AG04450 (cell line): ENCODE measurements at regions not wholly inside any gene's neighbourhood (a gene's known extent, or its start where the extent isn't known, plus 50 kb on each side); places are given as distances from the start of the nearest gene placed in this dataset.

ENCODE experiments used
- CTCF ChIA-PET: fragments of 300-600, 350-600 bp; formaldehyde crosslinking; extraction: SDS; loops from one replicate; lab custom pipeline; 2022; ENCODE audit warnings: antibody characterized with exemption, inconsistent platforms; lab: Charles Lee
- POLR2A ChIA-PET: fragments of 350-600 bp; formaldehyde crosslinking; extraction: SDS; loops from one replicate; lab custom pipeline; 2021; ENCODE audit warnings: antibody characterized with exemption, inconsistent platforms; lab: Yijun Ruan, JAX
- DNase-seq: peaks from one replicate; pipeline ENCODE4 v3.0.0-alpha.2; 2011; ENCODE audit warnings: low read depth, low spot score
- H3K27ac ChIP-seq: one replicate; pipeline ENCODE4 v1.5.1; 2012; ENCODE audit warnings: low read depth, low read length, control low read depth
- H3K27me3 ChIP-seq: one replicate; pipeline ENCODE4 v1.6.0; 2012; ENCODE audit warnings: low read length; ENCODE audit not compliant: control insufficient read depth, insufficient read depth
- H3K4me3 ChIP-seq: 2 replicates; pipeline ENCODE4 v1.5.1; 2011; ENCODE audit warnings: mild to moderate bottlenecking, low read depth, low read length, control low read depth
- H3K9me3 ChIP-seq: 2 replicates; pipeline ENCODE4 v1.5.1; 2012; ENCODE audit warnings: low read length; ENCODE audit not compliant: control insufficient read depth, insufficient read depth
- CTCF ChIP-seq: IDR thresholded peaks from 2 replicates; pipeline ENCODE4 v1.5.1; 2011; ENCODE audit warnings: low read depth, low read length, control low read depth, inconsistent platforms

- no peaks in the 10 kb centered on the region for H3K27me3 ChIP-seq
- DNase-seq = peak; percentile 1
- H3K9me3 ChIP-seq = no peaks in the 10 kb centered on the region
- H3K27ac ChIP-seq = no peak overlapping the region
- TF ChIP-seq CTCF = no peak
- H3K4me3 ChIP-seq = no peak overlapping the region
- POLR2A ChIA-PET = no interaction called here
- CTCF ChIA-PET = no interaction called here
Measured at GRCh38 chr5:110335361-110336066, 391.0 kb downstream of the TMEM232 start.

- POLR2A ChIA-PET = no interaction called here
- no peak overlapping the region for H3K4me3 ChIP-seq
- TF ChIP-seq CTCF = no peak
- DNase-seq = no peak
- H3K27ac ChIP-seq = no peak overlapping the region
- no peaks in the 10 kb centered on the region for H3K27me3 ChIP-seq
- H3K9me3 ChIP-seq = no peaks in the 10 kb centered on the region
- CTCF ChIA-PET = interaction anchor here (0.7 kb wide), 1 partner anchor 36 kb away, joined by 3 read pairs; no protein-coding TSS in a partner anchor
Measured at GRCh38 chr5:110338341-110339083, 388.0 kb downstream of the TMEM232 start.

GRCh38 chr5:110339399-110339798 lies 387.1 kb downstream of the TMEM232 start:
- TF ChIP-seq CTCF = no peak
- ChIA-PET POLR2A (no interaction called here), CTCF (no interaction called here)
- no peaks in the 10 kb centered on the region for H3K27me3 ChIP-seq
- DNase-seq = no peak
- no peak overlapping the region for H3K27ac ChIP-seq
- H3K9me3 ChIP-seq = no peaks in the 10 kb centered on the region
- no peak overlapping the region for H3K4me3 ChIP-seq

GRCh38 chr5:110341836-110342235 lies 384.6 kb downstream of the TMEM232 start:
- no peak for TF ChIP-seq CTCF
- POLR2A ChIA-PET = no interaction called here
- Histone ChIP-seq H3K9me3 (no peaks in the 10 kb centered on the region), H3K4me3 (no peak overlapping the region), H3K27ac (no peak overlapping the region), H3K27me3 (no peaks in the 10 kb centered on the region)
- CTCF ChIA-PET = no interaction called here
- DNase-seq = no peak

- Histone ChIP-seq H3K27ac (no peak overlapping the region), H3K4me3 (no peak overlapping the region), H3K27me3 (no peaks in the 10 kb centered on the region), H3K9me3 (no peaks in the 10 kb centered on the region)
- no peak for DNase-seq
- TF ChIP-seq CTCF = no peak
- ChIA-PET POLR2A (no interaction called here), CTCF (no interaction called here)
Measured at GRCh38 chr5:110342683-110343082, 383.8 kb downstream of the TMEM232 start.
